ENCODE measurements at regions not wholly inside any gene's neighbourhood (a gene's known extent, or its start where the extent isn't known, plus 50 kb on each side); places are given as distances from the start of the nearest gene placed in this dataset.
"Not testable (repeated sequence)": the region's sequence is repeated elsewhere in the genome, so short reads cannot be mapped to it uniquely, and the experiment has no call there.

- no peak for DNase-seq (ENCODE audit: extremely low read depth, low read depth)
- TF ChIP-seq CTCF (IDR thresholded peaks at IDR 0.05; ENCODE audit: low read depth, low read length) = no peak
Measured at GRCh38 chr13:64579331-64579730, 2650.8 kb downstream of the PCDH9 start.

GRCh38 chr13:64568748-64569147, 2661.4 kb downstream of the PCDH9 start:
- DNase-seq (ENCODE audit: extremely low read depth, low read depth) = no peak

GRCh38 chr13:64558031-64558430, 2672.1 kb downstream of the PCDH9 start:
- not testable (repeated sequence) for DNase-seq (ENCODE audit: extremely low read depth, low read depth)

More at GRCh38 chr13:64568748-64569147, 2661.4 kb downstream of the PCDH9 start:
- no peak for TF ChIP-seq CTCF (IDR thresholded peaks at IDR 0.05; ENCODE audit: low read depth, low read length)

- DNase-seq (ENCODE audit: extremely low read depth, low read depth) = no peak
- TF ChIP-seq CTCF (IDR thresholded peaks at IDR 0.05; ENCODE audit: low read depth, low read length) = no peak
Measured at GRCh38 chr13:64556376-64556775, 2673.8 kb downstream of the PCDH9 start.

GRCh38 chr13:64553411-64554129, 2676.6 kb downstream of the PCDH9 start:
- no peak for TF ChIP-seq CTCF (IDR thresholded peaks at IDR 0.05; ENCODE audit: low read depth, low read length)
- no peak for DNase-seq (ENCODE audit: extremely low read depth, low read depth)

- peak; percentile 10 for DNase-seq (ENCODE audit: extremely low read depth, low read depth)
- no peak for TF ChIP-seq CTCF (IDR thresholded peaks at IDR 0.05; ENCODE audit: low read depth, low read length)
Measured at GRCh38 chr13:64551755-64552154, 2678.4 kb downstream of the PCDH9 start.

GRCh38 chr13:64546371-64546770, 2683.8 kb downstream of the PCDH9 start:
- no peak for TF ChIP-seq CTCF (IDR thresholded peaks at IDR 0.05; ENCODE audit: low read depth, low read length)
- no peak for DNase-seq (ENCODE audit: extremely low read depth, low read depth)

GRCh38 chr13:64540976-64541375, 2689.2 kb downstream of the PCDH9 start:
- no peak for DNase-seq (ENCODE audit: extremely low read depth, low read depth)
- no peak for TF ChIP-seq CTCF (IDR thresholded peaks at IDR 0.05; ENCODE audit: low read depth, low read length)

Measured in AG09319 (cell line).